ENCODE measurements at regions not wholly inside any gene's neighbourhood (a gene's known extent, or its start where the extent isn't known, plus 50 kb on each side); places are given as distances from the start of the nearest gene placed in this dataset.

GRCh38 chr3:26536955-26537354, 85.6 kb upstream of the LRRC3B start:
- DNase-seq, result no peak

GRCh38 chr3:26550413-26550812, 72.2 kb upstream of the LRRC3B start:
- no peak for DNase-seq

- no peak for DNase-seq
Observed at GRCh38 chr3:26556637-26557036, 65.9 kb upstream of the LRRC3B start.

GRCh38 chr3:26558257-26558656, 64.3 kb upstream of the LRRC3B start:
- no peak for DNase-seq

GRCh38 chr3:26559227-26559626, 63.3 kb upstream of the LRRC3B start:
- DNase-seq, result no peak

GRCh38 chr3:26560081-26560480, 62.5 kb upstream of the LRRC3B start:
- no peak for DNase-seq

GRCh38 chr3:26562021-26562768, 60.4 kb upstream of the LRRC3B start:
- no peak for DNase-seq
